OCI-LY1 (cell line): ENCODE measurements at regions not wholly inside any gene's neighbourhood (a gene's known extent, or its start where the extent isn't known, plus 50 kb on each side); places are given as distances from the start of the nearest gene placed in this dataset.

Experiments
- H2AFZ ChIP-seq: fragments of 200-600 bp; sonication (generic), shearing (Covaris generic); 2 replicates; pipeline ENCODE4 v1.6.0; 2014; ENCODE audit warnings: antibody characterized with exemption, mild to moderate bottlenecking, low read length
- H3F3A ChIP-seq: fragments of 200-600 bp; sonication (generic), shearing (Covaris generic); 2 replicates; pipeline ENCODE4 v1.6.0; 2014; ENCODE audit warnings: mild to moderate bottlenecking, antibody characterized with exemption, low read length, moderate library complexity; ENCODE audit not compliant: insufficient read depth
- H3K27ac ChIP-seq: fragments of 200-600 bp; sonication (generic); 2 replicates; pipeline ENCODE4 v1.5.1; 2014; ENCODE audit warnings: low read length, mixed run types, mild to moderate bottlenecking, low read depth; ENCODE audit not compliant: poor library complexity, severe bottlenecking
- H3K27me3 ChIP-seq: fragments of 200-600 bp; sonication (generic); 2 replicates; pipeline ENCODE4 v1.6.0; 2014; ENCODE audit warnings: antibody characterized with exemption, mild to moderate bottlenecking, low read length, moderate library complexity; ENCODE audit not compliant: insufficient read depth
- H3K36me3 ChIP-seq: fragments of 200-600 bp; sonication (generic); 2 replicates; pipeline ENCODE4 v1.6.1; 2014; ENCODE audit warnings: mild to moderate bottlenecking, antibody characterized with exemption, low read length, moderate library complexity, mixed read lengths; ENCODE audit not compliant: insufficient read depth
- H3K4me1 ChIP-seq: fragments of 200-600 bp; sonication (generic); 2 replicates; pipeline ENCODE4 v1.5.1; 2014; ENCODE audit warnings: mild to moderate bottlenecking, low read length, moderate library complexity; ENCODE audit not compliant: insufficient read depth, severe bottlenecking
- H3K4me2 ChIP-seq: fragments of 200-600 bp; sonication (generic), shearing (Covaris generic); 2 replicates; pipeline ENCODE4 v1.6.1; 2014; ENCODE audit warnings: low read length
- H3K4me3 ChIP-seq: fragments of 200-600 bp; sonication (generic); 2 replicates; pipeline ENCODE4 v1.5.1; 2014; ENCODE audit warnings: low read length, low read depth, mild to moderate bottlenecking, mixed read lengths; ENCODE audit not compliant: poor library complexity, severe bottlenecking
- H3K79me2 ChIP-seq: fragments of 200-600 bp; shearing (Covaris generic); 2 replicates; pipeline ENCODE4 v1.6.1; 2016; ENCODE audit warnings: mixed run types, low read length, mixed read lengths; ENCODE audit not compliant: insufficient read depth
- H3K9ac ChIP-seq: fragments of 200-600 bp; sonication (generic), shearing (Covaris generic); 2 replicates; pipeline ENCODE4 v1.6.1; 2014; ENCODE audit warnings: mild to moderate bottlenecking, low read length, mixed read lengths
- H3K9me2 ChIP-seq: fragments of 200-600 bp; sonication (generic), shearing (Covaris generic); 2 replicates; pipeline ENCODE4 v1.6.1; 2014; ENCODE audit warnings: low read depth, mild to moderate bottlenecking, low read length, mixed read lengths
- H3K9me3 ChIP-seq: fragments of 200-600 bp; shearing (Covaris generic); 2 replicates; pipeline ENCODE4 v1.6.1; 2014; ENCODE audit warnings: low read length, mixed read lengths
- H4K20me1 ChIP-seq: fragments of 200-600 bp; sonication (generic), shearing (Covaris generic); 2 replicates; pipeline ENCODE4 v1.6.0; 2016; ENCODE audit warnings: mild to moderate bottlenecking, low read length; ENCODE audit not compliant: insufficient read depth
- CTCF ChIP-seq: fragments of 200-600 bp; sonication (generic), shearing (Covaris generic); IDR thresholded peaks from 2 replicates; pipeline ENCODE4 v1.5.1; 2017; ENCODE audit warnings: mild to moderate bottlenecking, antibody characterized with exemption, low read length, moderate library complexity, mixed read lengths
- EZH2 ChIP-seq: fragments of 200-600 bp; sonication (generic), shearing (Covaris generic); IDR thresholded peaks from 2 replicates; pipeline ENCODE4 v1.8.0; 2017; ENCODE audit warnings: borderline replicate concordance, mixed run types, mild to moderate bottlenecking, antibody characterized with exemption, low read length, moderate library complexity, mixed read lengths

DNA sequence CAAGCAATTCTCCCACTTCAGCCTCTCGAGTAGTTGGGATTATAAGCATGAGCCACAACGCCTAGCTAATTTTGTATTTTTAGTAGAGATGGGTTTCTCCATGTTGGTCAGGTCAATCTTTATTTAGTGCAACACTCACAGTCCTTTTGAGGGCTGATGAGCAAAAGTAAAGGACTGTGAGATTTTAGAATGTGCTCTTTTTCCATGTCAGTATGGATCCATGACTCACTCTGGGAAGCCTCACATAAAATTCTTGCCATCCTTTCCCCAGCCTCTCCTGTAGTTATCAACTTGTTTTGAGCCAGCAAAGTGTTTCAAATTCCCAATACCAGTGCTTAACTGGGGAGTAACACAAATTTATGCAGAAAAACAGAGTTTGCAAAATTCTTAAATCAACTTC lies 135.8 kb upstream of the CXCL12 start:
- Histone ChIP-seq H3K27ac (no peak overlapping the region), H3K4me1 (no peaks in the 10 kb centered on the region), H3K4me2 (no peak overlapping the region), H3K9me2 (no peaks in the 10 kb centered on the region), H3K36me3 (no peaks in the 10 kb centered on the region), H3K79me2 (no peaks in the 10 kb centered on the region), H3K27me3 (no peaks in the 10 kb centered on the region), H3K9me3 (no peaks in the 10 kb centered on the region), H3K9ac (no peak overlapping the region), H3K4me3 (no peak overlapping the region), H4K20me1 (no peaks in the 10 kb centered on the region), H2AFZ (no peak overlapping the region), H3F3A (no peaks in the 10 kb centered on the region)
- TF ChIP-seq CTCF (no peak), EZH2 (no peak)

- TF ChIP-seq EZH2 (no peak), CTCF (no peak)
- H3K9me2 ChIP-seq: no peaks in the 10 kb centered on the region
- H3K4me1 ChIP-seq: no peaks in the 10 kb centered on the region
- H3F3A ChIP-seq: no peaks in the 10 kb centered on the region
- no peaks in the 10 kb centered on the region for H3K9me3 ChIP-seq
- H4K20me1 ChIP-seq: no peaks in the 10 kb centered on the region
- H3K79me2 ChIP-seq: no peaks in the 10 kb centered on the region
- H3K4me2 ChIP-seq: no peak overlapping the region
- H3K27ac ChIP-seq: no peak overlapping the region
- no peak overlapping the region for H2AFZ ChIP-seq
- H3K4me3 ChIP-seq: no peak overlapping the region
- no peaks in the 10 kb centered on the region for H3K27me3 ChIP-seq
- H3K9ac ChIP-seq: no peak overlapping the region
- H3K36me3 ChIP-seq: no peaks in the 10 kb centered on the region
Measured at GRCh38 chr10:44539178-44539577, 154.3 kb upstream of the CXCL12 start.

- Histone ChIP-seq H3K9me2 (no peaks in the 10 kb centered on the region), H3K27me3 (no peaks in the 10 kb centered on the region), H3K4me1 (no peaks in the 10 kb centered on the region), H2AFZ (no peak overlapping the region), H3K4me3 (no peak overlapping the region), H3K36me3 (no peaks in the 10 kb centered on the region), H3K4me2 (no peak overlapping the region), H3K79me2 (no peaks in the 10 kb centered on the region), H3K9me3 (no peaks in the 10 kb centered on the region), H3K27ac (no peak overlapping the region), H4K20me1 (no peaks in the 10 kb centered on the region), H3K9ac (no peak overlapping the region), H3F3A (no peaks in the 10 kb centered on the region)
- TF ChIP-seq EZH2 (no peak), CTCF (no peak)
Measured at GRCh38 chr10:44552726-44553125, 167.8 kb upstream of the CXCL12 start.
